ENCODE measurements at regions not wholly inside any gene's neighbourhood (a gene's known extent, or its start where the extent isn't known, plus 50 kb on each side); places are given as distances from the start of the nearest gene placed in this dataset.

GRCh38 chr9:84482607-84483006, 142.0 kb upstream of the SLC28A3 start:
- no peak for TF ChIP-seq ZNF274 (IDR thresholded peaks at IDR 0.05; ENCODE audit: low read depth, low read length)
- no peak for TF ChIP-seq SUZ12 (IDR thresholded peaks at IDR 0.05; ENCODE audit: extremely low read depth, insufficient read depth, insufficient read length)

All from NT2/D1 (cell line).